Hindlimb muscle (tissue), 1 donor: ENCODE measurements at regions not wholly inside any gene's neighbourhood (a gene's known extent, or its start where the extent isn't known, plus 50 kb on each side); places are given as distances from the start of the nearest gene placed in this dataset.

Experiments
- DNase-seq: peaks from one replicate; pipeline ENCODE4 v3.0.0-alpha.2; 2013

GRCh38 chr2:41806286-41806685 lies 241.5 kb upstream of the PKDCC start:
- DNase-seq: no peak

GRCh38 chr2:41821167-41821566 lies 226.7 kb upstream of the PKDCC start:
- no peak for DNase-seq

GRCh38 chr2:41826921-41827320 lies 220.9 kb upstream of the PKDCC start:
- no peak for DNase-seq

GRCh38 chr2:41827354-41827971 lies 220.4 kb upstream of the PKDCC start:
- DNase-seq: no peak

GRCh38 chr2:41828052-41828643 lies 219.7 kb upstream of the PKDCC start:
- DNase-seq: no peak

- DNase-seq: no peak
Measured at GRCh38 chr2:41829052-41829451, 218.8 kb upstream of the PKDCC start.

GRCh38 chr2:41830600-41830999 lies 217.2 kb upstream of the PKDCC start:
- no peak for DNase-seq

- DNase-seq: no peak
Measured at GRCh38 chr2:41832218-41832617, 215.6 kb upstream of the PKDCC start.

GRCh38 chr2:41835401-41835800 lies 212.4 kb upstream of the PKDCC start:
- no peak for DNase-seq

GRCh38 chr2:41836948-41837347 lies 210.9 kb upstream of the PKDCC start:
- DNase-seq: peak; percentile 59

GRCh38 chr2:41837610-41838009 lies 210.2 kb upstream of the PKDCC start:
- no peak for DNase-seq

- DNase-seq: peak; percentile 90
Measured at GRCh38 chr2:41840702-41841551, 206.9 kb upstream of the PKDCC start.

- no peak for DNase-seq
Measured at GRCh38 chr2:41846962-41847361, 200.9 kb upstream of the PKDCC start.

GRCh38 chr2:41847744-41848441 lies 199.9 kb upstream of the PKDCC start:
- DNase-seq: no peak

- DNase-seq: no peak
Measured at GRCh38 chr2:41851554-41851953, 196.3 kb upstream of the PKDCC start.

GRCh38 chr2:41853427-41854191 lies 194.2 kb upstream of the PKDCC start:
- DNase-seq: peak; percentile 61

GRCh38 chr2:41854227-41854626 lies 193.6 kb upstream of the PKDCC start:
- no peak for DNase-seq

- DNase-seq: no peak
Measured at GRCh38 chr2:41856946-41857345, 190.9 kb upstream of the PKDCC start.

GRCh38 chr2:41859615-41860514 lies 188.0 kb upstream of the PKDCC start:
- DNase-seq: no peak

- no peak for DNase-seq
Measured at GRCh38 chr2:41863062-41863461, 184.8 kb upstream of the PKDCC start.

- DNase-seq: no peak
Measured at GRCh38 chr2:41865263-41865662, 182.6 kb upstream of the PKDCC start.
